Tibial artery (tissue), 4 donors: ENCODE measurements at regions not wholly inside any gene's neighbourhood (a gene's known extent, or its start where the extent isn't known, plus 50 kb on each side); places are given as distances from the start of the nearest gene placed in this dataset.
"Not testable (repeated sequence)": the region's sequence is repeated elsewhere in the genome, so short reads cannot be mapped to it uniquely, and the experiment has no call there.

Experiments
- DNase-seq, 2 donors: peaks; one replicate each; pipeline ENCODE4 v3.0.0-alpha.2; 2019
- H3K27ac ChIP-seq, 2 donors: fragments of 200-600 bp; sonication (generic) in 1 of 2; 1 replicate in 1 of 2; 2 replicates in 1 of 2; pipeline ENCODE4 v1.5.1; 2018 to 2019; ENCODE audit warnings: mild to moderate bottlenecking in 1 of 2
- H3K27me3 ChIP-seq, 2 donors: fragments of 200-600 bp; sonication (generic) in 1 of 2; one replicate each; pipeline versions ENCODE4 v1.5.1 to v1.6.0; 2016 to 2019
- H3K36me3 ChIP-seq, 3 donors: fragments of 200-600 bp; sonication (generic) in 2 of 3; one replicate each; pipeline ENCODE4 v1.5.1; 2016 to 2019; ENCODE audit warnings: mild to moderate bottlenecking in 2 of 3
- H3K4me1 ChIP-seq, 4 donors: fragments of 200-600 bp; sonication (generic) in 2 of 4; 1 replicate in 3 of 4; 2 replicates in 1 of 4; pipeline ENCODE4 v1.5.1; 2016 to 2019
- H3K4me3 ChIP-seq, 2 donors: fragments of 200-600 bp; sonication (generic) in 1 of 2; 1 replicate in 1 of 2; 2 replicates in 1 of 2; pipeline ENCODE4 v1.5.1; 2018 to 2019; ENCODE audit warnings: mild to moderate bottlenecking in 2 of 2
- H3K9me3 ChIP-seq, 3 donors: fragments of 200-600 bp; sonication (generic) in 1 of 3; one replicate each; pipeline ENCODE4 v1.5.1; 2016 to 2019
- intact Hi-C: fragments of 100-400 bp; cut with DNase I; formaldehyde crosslinking; loops from one replicate; pipeline ENCODE4 v1.15.0; 2023; ENCODE audit warnings: low total_unique reads
- TF ChIP-seq, protein P1 (sequence below), 2 experiments: fragments of 200-600 bp in 1 of 2; fragments of 450-650 bp in 1 of 2; IDR thresholded peaks; one replicate each; pipeline ENCODE4 v1.5.1; 2017 to 2019; ENCODE audit warnings: antibody characterized with exemption in 2 of 2, mild to moderate bottlenecking in 1 of 2, moderate library complexity in 1 of 2

- no peaks in the 10 kb centered on the region for H3K9me3 ChIP-seq
- no peaks in the 10 kb centered on the region for H3K36me3 ChIP-seq
- TF ChIP-seq, protein P1, sequence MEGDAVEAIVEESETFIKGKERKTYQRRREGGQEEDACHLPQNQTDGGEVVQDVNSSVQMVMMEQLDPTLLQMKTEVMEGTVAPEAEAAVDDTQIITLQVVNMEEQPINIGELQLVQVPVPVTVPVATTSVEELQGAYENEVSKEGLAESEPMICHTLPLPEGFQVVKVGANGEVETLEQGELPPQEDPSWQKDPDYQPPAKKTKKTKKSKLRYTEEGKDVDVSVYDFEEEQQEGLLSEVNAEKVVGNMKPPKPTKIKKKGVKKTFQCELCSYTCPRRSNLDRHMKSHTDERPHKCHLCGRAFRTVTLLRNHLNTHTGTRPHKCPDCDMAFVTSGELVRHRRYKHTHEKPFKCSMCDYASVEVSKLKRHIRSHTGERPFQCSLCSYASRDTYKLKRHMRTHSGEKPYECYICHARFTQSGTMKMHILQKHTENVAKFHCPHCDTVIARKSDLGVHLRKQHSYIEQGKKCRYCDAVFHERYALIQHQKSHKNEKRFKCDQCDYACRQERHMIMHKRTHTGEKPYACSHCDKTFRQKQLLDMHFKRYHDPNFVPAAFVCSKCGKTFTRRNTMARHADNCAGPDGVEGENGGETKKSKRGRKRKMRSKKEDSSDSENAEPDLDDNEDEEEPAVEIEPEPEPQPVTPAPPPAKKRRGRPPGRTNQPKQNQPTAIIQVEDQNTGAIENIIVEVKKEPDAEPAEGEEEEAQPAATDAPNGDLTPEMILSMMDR (IDR thresholded peaks at IDR 0.05), result no peak
- H3K27ac ChIP-seq, result no peak overlapping the region
- intact Hi-C loops, result no loop called here
- no peaks in the 10 kb centered on the region for H3K27me3 ChIP-seq
- no peak overlapping the region for H3K4me3 ChIP-seq
- no peaks in the 10 kb centered on the region for H3K4me1 ChIP-seq
- no peak for DNase-seq
Measured at GRCh38 chr10:16192337-16192736, 244.5 kb upstream of the PTER start.

DNA sequence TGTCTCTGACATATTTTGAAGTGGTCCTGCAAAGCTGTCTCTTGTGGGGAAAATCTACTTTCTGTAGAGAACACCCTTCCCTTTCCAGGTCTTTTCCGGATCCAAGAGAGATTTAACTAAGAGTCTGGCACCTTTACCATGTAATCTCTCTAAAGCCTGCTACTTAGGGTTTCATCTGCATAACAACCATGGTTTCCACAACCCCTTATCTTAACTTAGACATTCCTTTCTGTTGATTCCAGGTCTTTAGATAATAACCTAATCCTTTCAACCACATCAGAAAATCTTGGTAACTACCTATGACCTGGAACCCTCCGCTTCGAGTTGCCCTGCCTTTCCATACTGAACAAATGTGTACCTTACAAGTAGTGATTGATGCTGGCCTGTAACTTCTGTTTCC is 243.6 kb upstream of the PTER start:
- Histone ChIP-seq H3K4me1 (no peaks in the 10 kb centered on the region), H3K27ac (no peak overlapping the region), H3K27me3 (no peaks in the 10 kb centered on the region), H3K36me3 (no peaks in the 10 kb centered on the region), H3K9me3 (no peaks in the 10 kb centered on the region), H3K4me3 (no peak overlapping the region)
- TF ChIP-seq, protein P1 (IDR thresholded peaks at IDR 0.05), result no peak
- no peak for DNase-seq
- intact Hi-C loops, result no loop called here

DNA sequence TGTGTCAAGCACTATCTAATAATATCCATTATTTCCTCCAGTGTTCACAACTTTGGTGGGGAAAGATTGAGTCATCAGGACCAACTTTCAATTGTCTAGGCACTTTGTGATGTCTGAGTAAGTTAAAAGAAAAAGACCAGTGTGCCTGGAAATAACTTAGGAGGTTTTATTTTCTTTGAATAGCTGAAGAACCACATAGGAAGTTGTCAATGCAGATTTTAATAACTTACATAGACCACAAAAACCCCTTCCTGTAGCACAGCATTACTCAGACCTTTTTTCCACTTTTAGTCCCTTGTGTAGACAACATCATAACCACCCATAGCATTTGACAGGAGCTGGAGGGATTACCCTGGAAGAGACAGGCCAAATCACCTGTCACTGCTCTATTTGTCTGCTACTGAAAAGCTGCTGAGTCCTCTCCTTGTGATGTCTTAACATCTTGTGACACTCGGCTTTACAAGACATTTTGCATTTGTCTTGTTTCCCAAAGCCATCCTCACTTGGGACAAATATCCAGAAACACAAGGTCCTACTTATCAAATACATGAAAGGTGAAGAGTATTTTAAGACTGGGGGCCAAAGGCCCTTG is 241.5 kb upstream of the PTER start:
- Histone ChIP-seq H3K4me3 (no peak overlapping the region), H3K4me1 (no peaks in the 10 kb centered on the region), H3K27me3 (no peaks in the 10 kb centered on the region), H3K27ac (no peak overlapping the region), H3K9me3 (no peaks in the 10 kb centered on the region), H3K36me3 (no peaks in the 10 kb centered on the region)
- no peak for DNase-seq
- TF ChIP-seq, protein P1 (IDR thresholded peaks at IDR 0.05), result no peak
- intact Hi-C loops, result no loop called here

GRCh38 chr10:16195894-16196293 is 240.9 kb upstream of the PTER start:
- H3K4me3 ChIP-seq, result no peak overlapping the region
- intact Hi-C loops, result no loop called here
- no peaks in the 10 kb centered on the region for H3K9me3 ChIP-seq
- TF ChIP-seq, protein P1 (IDR thresholded peaks at IDR 0.05), result no peak
- no peak overlapping the region for H3K27ac ChIP-seq
- DNase-seq, result no peak
- no peaks in the 10 kb centered on the region for H3K4me1 ChIP-seq
- no peaks in the 10 kb centered on the region for H3K27me3 ChIP-seq
- H3K36me3 ChIP-seq, result no peaks in the 10 kb centered on the region

- Histone ChIP-seq H3K27ac (no peak overlapping the region), H3K4me3 (no peak overlapping the region), H3K4me1 (no peaks in the 10 kb centered on the region), H3K9me3 (no peaks in the 10 kb centered on the region), H3K27me3 (no peaks in the 10 kb centered on the region), H3K36me3 (no peaks in the 10 kb centered on the region)
- no peak for DNase-seq
- intact Hi-C loops, result no loop called here
- TF ChIP-seq, protein P1 (IDR thresholded peaks at IDR 0.05), result no peak
Measured at GRCh38 chr10:16199216-16199615, 237.6 kb upstream of the PTER start.

GRCh38 chr10:16223618-16224017 is 213.2 kb upstream of the PTER start:
- H3K4me1 ChIP-seq, H3K27me3 ChIP-seq, H3K27ac ChIP-seq, H3K4me3 ChIP-seq, H3K36me3 ChIP-seq, DNase-seq, intact Hi-C loops: not testable (repeated sequence)
- H3K9me3 ChIP-seq, result peaks cover 3 to 24% (median 11%) of the 10 kb centered on the region in 3 donors
